Stomach (tissue), 8 donors: ENCODE measurements at regions not wholly inside any gene's neighbourhood (a gene's known extent, or its start where the extent isn't known, plus 50 kb on each side); places are given as distances from the start of the nearest gene placed in this dataset.

Experiments
- DNase-seq, 2 donors: peaks; one replicate each; pipeline versions ENCODE4 v3.0.0 to v3.0.0-alpha.2; 2013 to 2019
- H3K27ac ChIP-seq, 5 donors: fragments of 200-600 bp in 4 of 5; sonication (generic) in 4 of 5; one replicate each; pipeline ENCODE4 v1.5.1; 2013 to 2019; ENCODE audit warnings: mild to moderate bottlenecking in 1 of 5, moderate library complexity in 1 of 5
- H3K27me3 ChIP-seq, 3 donors: fragments of 200-600 bp; sonication (generic); one replicate each; pipeline ENCODE4 v1.5.1; 2017 to 2019; ENCODE audit warnings: mixed run types in 1 of 3
- H3K36me3 ChIP-seq, 4 donors: fragments of 200-600 bp; sonication (generic); 1 replicate in 3 of 4; 2 replicates in 1 of 4; pipeline ENCODE4 v1.5.1; 2016 to 2019
- H3K4me1 ChIP-seq, 4 donors: fragments of 200-600 bp; sonication (generic); one replicate each; pipeline ENCODE4 v1.5.1; 2016 to 2019
- H3K4me3 ChIP-seq, 4 donors: fragments of 200-600 bp; sonication (generic) in 3 of 4; one replicate each; pipeline ENCODE4 v1.5.1; 2016 to 2019; ENCODE audit warnings: mild to moderate bottlenecking in 1 of 4
- H3K9me3 ChIP-seq, 4 donors: fragments of 200-600 bp; sonication (generic); one replicate each; pipeline ENCODE4 v1.5.1; 2016 to 2019
- CTCF ChIP-seq, 7 experiments: fragments of 450-650 bp in 4 of 7; fragments of 200-600 bp in 3 of 7; sonication (generic) in 3 of 7; IDR thresholded peaks; one replicate each; pipeline ENCODE4 v1.5.1; 2016 to 2019; ENCODE audit warnings: antibody characterized with exemption in 7 of 7, control low read depth in 2 of 7, mild to moderate bottlenecking in 1 of 7
- EP300 ChIP-seq: sonication (generic); formaldehyde crosslinking; IDR thresholded peaks from one replicate; pipeline ENCODE4 v1.6.1; 2017; ENCODE audit warnings: antibody characterized with exemption
- POLR2A ChIP-seq, 4 donors: fragments of 450-650 bp; IDR thresholded peaks; one replicate each; pipeline ENCODE4 v1.6.1; 2016; ENCODE audit warnings: antibody characterized with exemption in 4 of 4, control low read depth in 2 of 4, mild to moderate bottlenecking in 1 of 4, moderate library complexity in 1 of 4
- POLR2AphosphoS5 ChIP-seq, 3 donors: sonication (generic); formaldehyde crosslinking; IDR thresholded peaks; one replicate each; pipeline ENCODE4 v1.6.1; 2016; ENCODE audit warnings: antibody characterized with exemption in 3 of 3
- WGBS, 5 donors: extraction: QIAGEN DNeasy Blood & Tissue Kit in 3 of 5; methylation state at CpG; one replicate each; pipeline versions ENCODE4 v1.1.5 to v1.1.7; 2013 to 2018; 5-methylcytosine and 5-hydroxymethylcytosine counted together
- intact Hi-C: fragments of 100-400 bp; cut with DNase I; formaldehyde crosslinking; loops from one replicate; pipeline ENCODE4 v1.15.1; 2023; ENCODE audit warnings: low total_unique reads
- donor health status: healthy with polysubstance abuse.
- donor health status: Bipolar disorder and iron deficiency.
- donor health status: healthy.

- Histone ChIP-seq H3K27me3 (no peaks in the 10 kb centered on the region), H3K36me3 (no peaks in the 10 kb centered on the region), H3K4me1 (no peaks in the 10 kb centered on the region), H3K4me3 (no peak overlapping the region), H3K9me3 (no peaks in the 10 kb centered on the region), H3K27ac (no peak overlapping the region)
- TF ChIP-seq EP300 (no peak), POLR2A (IDR thresholded peaks at IDR 0.05) (no peak), CTCF (IDR thresholded peaks at IDR 0.05) (no peak), POLR2AphosphoS5 (IDR thresholded peaks at IDR 0.05) (no peak)
- DNase-seq: no peak
- intact Hi-C loops: no loop called here
Measured at GRCh38 chr2:114345246-114345645, 97.2 kb upstream of the DPP10 start.

GRCh38 chr2:114346658-114347057 is 95.8 kb upstream of the DPP10 start:
- DNase-seq: no peak
- Histone ChIP-seq H3K4me1 (no peaks in the 10 kb centered on the region), H3K27ac (no peak overlapping the region), H3K9me3 (no peaks in the 10 kb centered on the region), H3K27me3 (no peaks in the 10 kb centered on the region), H3K4me3 (no peak overlapping the region), H3K36me3 (no peaks in the 10 kb centered on the region)
- TF ChIP-seq POLR2AphosphoS5 (IDR thresholded peaks at IDR 0.05): no peak
- TF ChIP-seq POLR2A (IDR thresholded peaks at IDR 0.05): no peak
- no peak for TF ChIP-seq EP300
- no peak for TF ChIP-seq CTCF (IDR thresholded peaks at IDR 0.05)
- intact Hi-C loops: no loop called here
- 42 to 51% (median 47%) methylated on average over 7 of the region's 7 CpGs for WGBS, 5 donors

- no peaks in the 10 kb centered on the region for H3K27me3 ChIP-seq
- H3K27ac ChIP-seq: no peak overlapping the region
- DNase-seq: no peak
- no peaks in the 10 kb centered on the region for H3K4me1 ChIP-seq
- TF ChIP-seq CTCF (IDR thresholded peaks at IDR 0.05) (no peak), POLR2A (IDR thresholded peaks at IDR 0.05) (no peak), EP300 (no peak), POLR2AphosphoS5 (IDR thresholded peaks at IDR 0.05) (no peak)
- intact Hi-C loops: no loop called here
- no peaks in the 10 kb centered on the region for H3K9me3 ChIP-seq
- no peaks in the 10 kb centered on the region for H3K36me3 ChIP-seq
- no peak overlapping the region for H3K4me3 ChIP-seq
- WGBS, 5 donors: 37 to 73% (median 53%) methylated on average over 3 of the region's 3 CpGs
Measured at GRCh38 chr2:114350186-114350725, 92.2 kb upstream of the DPP10 start.

GRCh38 chr2:114352988-114353387 is 89.5 kb upstream of the DPP10 start:
- TF ChIP-seq POLR2AphosphoS5 (IDR thresholded peaks at IDR 0.05) (no peak), EP300 (no peak), CTCF (IDR thresholded peaks at IDR 0.05) (no peak), POLR2A (IDR thresholded peaks at IDR 0.05) (no peak)
- no peak for DNase-seq
- H3K4me3 ChIP-seq: no peak overlapping the region
- no peaks in the 10 kb centered on the region for H3K4me1 ChIP-seq
- 91 to 97% (median 95%) methylated on average over 1 of the region's 1 CpG for WGBS, 5 donors
- H3K36me3 ChIP-seq: no peaks in the 10 kb centered on the region
- no peak overlapping the region for H3K27ac ChIP-seq
- no peaks in the 10 kb centered on the region for H3K9me3 ChIP-seq
- no peaks in the 10 kb centered on the region for H3K27me3 ChIP-seq
- intact Hi-C loops: no loop called here
